Activated T-cell treated with anti-CD3 and anti-CD28 coated beads for 24 hours (primary cell): ENCODE measurements at regions not wholly inside any gene's neighbourhood (a gene's known extent, or its start where the extent isn't known, plus 50 kb on each side); places are given as distances from the start of the nearest gene placed in this dataset.

ENCODE experiments used
- DNase-seq: peaks from one replicate; pipeline ENCODE4 v3.0.0-alpha.2; 2020; ENCODE audit warnings: low read depth

GRCh38 chr18:8969639-8970390 lies 132.7 kb upstream of the NDUFV2 start:
- DNase-seq = no peak

DNA sequence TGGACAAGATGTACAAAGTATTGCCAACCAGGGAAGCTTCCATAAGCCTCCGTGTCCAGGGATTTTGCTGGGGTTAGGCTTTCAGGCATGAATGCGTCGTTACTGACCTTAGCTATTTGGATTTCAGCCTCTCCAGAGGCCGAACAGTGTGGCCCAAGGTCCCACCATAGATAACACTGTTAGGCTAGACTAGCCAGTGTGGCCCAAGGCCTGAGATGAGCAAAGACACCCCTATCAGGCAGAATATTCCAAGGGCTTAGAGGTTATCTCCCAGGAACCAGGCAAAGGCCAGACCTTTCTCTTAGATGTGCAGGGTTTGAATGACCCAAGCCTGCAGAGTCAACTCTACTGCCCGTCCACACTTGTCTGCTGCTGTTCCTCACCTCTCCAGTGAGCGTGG lies 131.7 kb upstream of the NDUFV2 start:
- DNase-seq = no peak

DNA sequence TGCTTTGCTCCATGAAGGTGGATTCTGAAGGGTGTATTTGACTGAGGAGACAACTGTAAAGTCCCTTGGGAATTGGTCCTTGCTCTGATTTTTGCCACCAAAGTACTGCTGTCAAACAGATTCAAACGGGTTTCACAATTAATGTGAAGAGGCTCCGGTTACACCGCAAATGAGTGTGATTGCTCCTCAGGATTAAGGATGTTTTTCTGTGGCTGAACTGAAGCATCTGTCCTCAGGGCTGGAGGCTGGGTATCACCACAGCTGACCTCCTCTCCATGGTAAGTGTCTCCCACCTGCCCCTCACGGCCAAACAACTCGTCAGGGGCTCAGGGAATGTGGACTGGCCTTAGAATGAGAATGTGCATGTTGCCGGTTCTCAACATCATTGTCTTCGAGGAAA lies 130.4 kb upstream of the NDUFV2 start:
- DNase-seq = no peak

DNA sequence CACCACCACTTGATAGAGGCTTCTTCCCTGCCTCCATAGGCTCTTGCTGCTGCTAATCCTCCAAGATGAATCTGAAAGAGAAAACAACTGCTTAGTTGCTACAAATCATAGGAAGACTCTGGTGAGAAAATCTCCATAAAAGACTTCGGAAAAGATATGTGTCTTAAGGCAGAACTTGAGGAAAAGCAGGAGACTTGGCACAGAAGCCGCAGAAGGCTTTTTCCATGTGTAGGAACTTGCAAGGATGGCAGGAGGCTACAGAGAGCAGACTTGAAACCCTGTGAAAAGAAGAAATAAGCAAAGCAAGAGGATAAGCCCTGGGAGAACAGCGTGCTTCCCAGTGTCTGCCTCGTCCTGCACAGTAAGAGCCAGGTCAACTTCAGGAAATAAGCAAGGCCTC lies 128.2 kb upstream of the NDUFV2 start:
- no peak for DNase-seq

DNA sequence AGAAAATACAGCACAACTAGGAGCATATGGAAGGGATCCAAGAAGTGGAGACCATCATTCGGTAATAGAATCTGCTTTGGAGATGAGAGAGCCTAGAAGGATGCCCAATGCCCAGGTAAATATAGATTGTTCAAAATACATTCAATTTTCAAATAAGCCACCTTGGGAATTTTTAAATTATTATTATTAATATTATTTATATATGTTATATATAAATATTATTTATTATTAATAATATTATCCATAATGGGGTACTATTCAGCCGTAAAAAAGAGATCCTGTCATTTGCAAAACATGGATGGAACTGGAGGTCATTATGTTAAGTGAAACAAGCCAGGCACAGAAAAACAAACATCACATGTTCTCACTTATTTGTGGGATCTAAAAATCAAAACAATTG lies 127.8 kb upstream of the NDUFV2 start:
- no peak for DNase-seq

DNA sequence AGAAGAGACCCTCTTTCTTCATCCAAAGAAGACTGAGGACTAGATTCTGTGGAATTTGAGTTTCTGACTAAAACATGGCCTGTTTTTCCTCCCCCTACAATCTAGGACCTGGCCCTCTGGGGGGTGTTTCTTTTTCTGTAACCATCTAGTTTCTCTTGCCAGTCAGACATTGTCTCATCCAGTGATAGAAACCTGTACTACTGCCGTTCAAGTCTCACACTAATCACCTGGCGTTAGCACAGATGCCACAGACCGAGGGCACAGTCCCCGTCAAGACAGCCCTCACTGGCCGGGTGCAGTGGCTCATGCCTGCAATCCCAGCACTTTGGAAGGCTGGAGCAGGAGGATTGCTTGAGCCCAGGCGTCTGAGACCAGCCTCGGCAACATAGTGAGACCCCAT lies 126.9 kb upstream of the NDUFV2 start:
- no peak for DNase-seq

- no peak for DNase-seq
These were observed 125.9 kb upstream of the NDUFV2 start for GRCh38 chr18:8976606-8977005.

DNA sequence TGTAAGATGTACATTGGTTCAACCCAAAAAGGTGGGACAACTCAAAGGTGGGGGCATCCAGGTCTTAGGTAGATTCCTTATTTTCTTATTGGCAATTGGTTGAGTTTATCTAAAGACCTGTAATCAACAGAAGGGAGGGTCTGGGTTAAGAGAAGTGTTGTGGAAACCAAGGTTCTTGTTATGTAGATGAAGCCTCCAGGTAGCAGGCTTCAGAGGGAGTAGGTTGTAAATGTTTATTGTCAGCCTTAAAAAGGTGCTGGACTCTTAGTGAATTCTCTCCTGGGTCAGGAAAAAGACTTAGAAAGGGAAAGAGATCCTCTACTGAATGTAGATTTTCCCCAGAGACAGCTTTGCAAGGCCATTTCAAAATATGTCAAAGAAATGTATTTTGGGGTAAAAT lies 125.3 kb upstream of the NDUFV2 start:
- no peak for DNase-seq

DNA sequence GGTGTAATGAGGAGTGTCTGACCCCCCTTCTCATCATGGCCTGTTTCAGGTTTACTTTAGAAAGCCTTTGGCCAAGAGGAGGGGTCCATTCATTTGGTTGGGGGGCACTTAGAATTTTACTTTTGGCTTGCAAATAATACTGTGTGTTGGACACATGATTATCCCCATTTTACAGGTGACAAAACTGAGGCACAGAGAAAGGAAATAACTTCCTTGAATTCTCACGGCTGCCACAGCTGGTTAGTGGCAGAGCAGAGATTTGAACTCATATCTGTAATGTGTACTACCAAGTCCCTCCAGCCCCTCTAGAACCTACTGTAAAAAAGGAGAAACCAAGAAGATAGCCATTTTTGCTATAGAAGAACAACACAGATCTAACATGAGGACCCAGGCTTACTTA lies 124.8 kb upstream of the NDUFV2 start:
- no peak for DNase-seq

DNA sequence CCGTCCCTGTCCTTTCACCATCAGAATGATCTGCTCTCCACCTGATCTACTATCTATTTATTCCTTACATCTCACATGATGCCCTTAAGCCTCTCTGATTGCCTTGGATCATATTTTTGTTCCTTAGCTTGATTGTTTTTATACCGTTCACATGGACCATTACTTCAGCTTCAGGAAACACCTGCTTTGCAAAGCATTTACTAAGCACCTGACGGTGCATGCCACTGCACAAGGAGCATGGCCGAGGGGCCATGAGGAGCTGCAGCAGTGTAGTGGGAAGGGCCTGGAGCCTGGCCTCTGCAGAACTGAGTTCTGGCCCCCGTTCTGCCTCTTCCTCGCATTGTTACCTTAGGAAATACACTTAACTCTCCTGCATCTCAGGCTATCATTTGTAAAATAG lies 124.1 kb upstream of the NDUFV2 start:
- DNase-seq = no peak

- no peak for DNase-seq
These were observed 123.1 kb upstream of the NDUFV2 start for GRCh38 chr18:8979258-8979988.

- DNase-seq = no peak
These were observed 122.0 kb upstream of the NDUFV2 start for GRCh38 chr18:8980496-8980895.

GRCh38 chr18:8980918-8981317 lies 121.6 kb upstream of the NDUFV2 start:
- DNase-seq = no peak

GRCh38 chr18:8982416-8983183 lies 119.9 kb upstream of the NDUFV2 start:
- DNase-seq = no peak

DNA sequence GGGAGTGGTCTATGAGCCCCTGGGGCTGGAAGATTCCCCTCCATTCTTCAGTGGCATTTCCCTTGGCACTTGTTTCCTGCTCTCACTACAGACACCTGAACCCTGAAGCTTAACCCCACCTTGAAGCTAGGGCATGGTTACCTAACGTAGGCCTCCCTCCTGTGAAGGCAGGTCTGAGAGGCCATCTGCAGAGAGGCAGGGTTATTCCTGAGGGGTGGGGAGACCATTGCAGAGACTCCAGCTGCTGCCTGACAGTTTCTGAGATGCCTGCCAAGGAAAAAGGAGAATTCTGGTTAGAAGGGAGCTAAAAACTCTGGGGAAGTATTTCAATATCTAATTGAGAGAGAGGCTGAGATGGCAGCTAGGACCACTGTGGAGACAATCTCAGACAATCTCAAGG lies 119.3 kb upstream of the NDUFV2 start:
- no peak for DNase-seq

- DNase-seq = no peak
These were observed 118.3 kb upstream of the NDUFV2 start for GRCh38 chr18:8984131-8984721.

DNA sequence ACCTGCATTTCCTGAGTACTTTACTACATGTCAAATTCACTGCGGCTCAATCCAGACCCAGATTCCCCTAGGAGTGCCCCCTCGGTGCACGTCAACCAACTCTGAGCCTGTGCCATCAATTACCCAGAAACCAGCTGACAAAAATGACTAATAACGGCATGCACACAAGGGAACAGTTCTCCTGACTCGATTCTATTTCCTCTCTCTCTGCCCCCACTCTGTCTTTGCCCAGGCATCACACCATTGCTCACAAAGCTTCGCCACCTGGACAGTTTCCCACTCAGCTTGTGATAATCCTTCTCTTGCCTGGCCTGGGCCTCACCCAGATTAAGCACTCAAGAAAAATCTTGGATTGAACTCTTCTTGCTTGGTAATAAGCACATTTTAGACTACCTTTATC lies 115.3 kb upstream of the NDUFV2 start:
- no peak for DNase-seq

- peak; percentile 46 for DNase-seq
These were observed 114.1 kb upstream of the NDUFV2 start for GRCh38 chr18:8988260-8988871.

- DNase-seq = no peak
These were observed 113.5 kb upstream of the NDUFV2 start for GRCh38 chr18:8989017-8989416.

- DNase-seq = no peak
These were observed 112.6 kb upstream of the NDUFV2 start for GRCh38 chr18:8989855-8990254.

DNA sequence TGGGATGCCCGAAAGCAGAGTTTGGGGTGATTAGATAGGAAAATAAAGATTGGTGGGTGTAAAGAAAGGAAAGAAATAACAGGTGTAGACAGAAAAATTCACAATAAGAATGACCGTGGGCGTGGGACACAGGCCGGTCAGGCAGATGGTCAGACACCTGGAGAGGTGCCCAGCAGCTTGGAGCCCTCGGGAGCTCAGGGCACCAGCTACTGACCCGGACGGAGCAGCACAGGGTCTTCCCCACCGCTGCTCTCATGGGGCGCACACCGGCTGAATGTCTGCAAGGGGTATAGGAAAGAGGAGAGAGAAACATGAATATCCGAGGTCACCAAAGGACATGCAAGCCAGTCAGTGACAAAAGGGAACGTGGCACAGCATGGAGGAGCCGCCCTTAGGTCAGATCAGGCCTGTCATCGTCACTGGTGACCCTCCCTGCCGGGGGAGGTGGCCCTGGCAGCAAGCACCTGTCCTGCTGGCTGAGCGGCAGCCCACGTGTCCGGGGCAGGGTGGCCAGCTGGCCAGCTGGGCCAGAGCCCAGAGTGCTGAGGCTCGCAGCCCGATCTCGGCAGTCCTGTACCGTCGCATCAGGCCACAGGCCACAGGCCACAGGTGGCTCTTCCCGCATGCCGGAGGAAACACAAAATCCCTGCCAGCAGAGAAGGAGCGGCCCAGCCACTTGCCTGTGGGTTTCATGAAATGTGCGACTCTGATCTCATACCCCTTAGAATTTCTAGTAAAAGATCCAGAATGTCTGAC lies 112.0 kb upstream of the NDUFV2 start:
- no peak for DNase-seq
